GM18505 (cell line): ENCODE measurements at regions not wholly inside any gene's neighbourhood (a gene's known extent, or its start where the extent isn't known, plus 50 kb on each side); places are given as distances from the start of the nearest gene placed in this dataset.
"Not testable (repeated sequence)": the region's sequence is repeated elsewhere in the genome, so short reads cannot be mapped to it uniquely, and the experiment has no call there.

Experiments
- ATAC-seq: cut with Tn5 transposase; IDR thresholded peaks from one replicate; pipeline ENCODE4 v1.9.1; 2021; ENCODE audit not compliant: unreplicated experiment
- POLR2A ChIP-seq: IDR thresholded peaks from 4 replicates; pipeline ENCODE4 v1.6.1; 2011; ENCODE audit warnings: borderline replicate concordance; ENCODE audit not compliant: insufficient read depth, insufficient read length; ENCODE audit errors: extremely low read depth

- TF ChIP-seq POLR2A, result no peak
- no peak for ATAC-seq
Observed at GRCh38 chr10:84571146-84571545, 242.8 kb downstream of the CCSER2 start.

GRCh38 chr10:84574102-84574501 lies 245.7 kb downstream of the CCSER2 start:
- no peak for ATAC-seq
- TF ChIP-seq POLR2A, result no peak

GRCh38 chr10:84581976-84582375 lies 253.6 kb downstream of the CCSER2 start:
- ATAC-seq, result no peak
- TF ChIP-seq POLR2A, result no peak

GRCh38 chr10:84583501-84583900 lies 255.1 kb downstream of the CCSER2 start:
- TF ChIP-seq POLR2A, result no peak
- ATAC-seq, result no peak

GRCh38 chr10:84587789-84588188 lies 259.4 kb downstream of the CCSER2 start:
- TF ChIP-seq POLR2A, result no peak
- no peak for ATAC-seq

- TF ChIP-seq POLR2A, result no peak
- ATAC-seq, result no peak
Observed at GRCh38 chr10:84588426-84588825, 260.0 kb downstream of the CCSER2 start.

- TF ChIP-seq POLR2A, result no peak
- no peak for ATAC-seq
Observed at GRCh38 chr10:84588971-84589370, 260.6 kb downstream of the CCSER2 start.

GRCh38 chr10:84589526-84590205 lies 261.3 kb downstream of the CCSER2 start:
- ATAC-seq, result no peak
- TF ChIP-seq POLR2A, result no peak

GRCh38 chr10:84590327-84591193 lies 262.2 kb downstream of the CCSER2 start:
- ATAC-seq, result no peak
- TF ChIP-seq POLR2A, result no peak

GRCh38 chr10:84593506-84593905 lies 265.1 kb downstream of the CCSER2 start:
- TF ChIP-seq POLR2A, result no peak

GRCh38 chr10:84596585-84596984 lies 268.2 kb downstream of the CCSER2 start:
- ATAC-seq, result no peak

More at GRCh38 chr10:84593506-84593905, 265.1 kb downstream of the CCSER2 start:
- no peak for ATAC-seq

GRCh38 chr10:84599254-84599653 lies 270.9 kb downstream of the CCSER2 start:
- no peak for TF ChIP-seq POLR2A
- ATAC-seq, result no peak

More at GRCh38 chr10:84596585-84596984, 268.2 kb downstream of the CCSER2 start:
- TF ChIP-seq POLR2A, result no peak

GRCh38 chr10:84600947-84601346 lies 272.6 kb downstream of the CCSER2 start:
- no peak for TF ChIP-seq POLR2A

GRCh38 chr10:84602543-84602942 lies 274.2 kb downstream of the CCSER2 start:
- ATAC-seq, result not testable (repeated sequence)

More at GRCh38 chr10:84600947-84601346, 272.6 kb downstream of the CCSER2 start:
- no peak for ATAC-seq
